ENCODE measurements at regions not wholly inside any gene's neighbourhood (a gene's known extent, or its start where the extent isn't known, plus 50 kb on each side); places are given as distances from the start of the nearest gene placed in this dataset.

- Histone ChIP-seq H3K36me3 (ENCODE audit: control insufficient read depth, insufficient read depth, low read length, severe bottlenecking) (no peaks in the 10 kb centered on the region), H3K9ac (ENCODE audit: low read length) (no peak overlapping the region), H3K9me3 (ENCODE audit: control insufficient read depth, low read length) (no peaks in the 10 kb centered on the region), H3K4me1 (ENCODE audit: control insufficient read depth, insufficient read depth, low read length) (no peaks in the 10 kb centered on the region), H3K4me3 (ENCODE audit: low read length) (no peak overlapping the region), H3K27me3 (replicated peaks; ENCODE audit: control insufficient read depth, insufficient read depth, low read length) (no peaks in the 10 kb centered on the region)
- no peak for DNase-seq (ENCODE audit: low read depth)
These were observed 754.5 kb upstream of the FAM98A start for GRCh38 chr2:34353509-34354113.

DNA sequence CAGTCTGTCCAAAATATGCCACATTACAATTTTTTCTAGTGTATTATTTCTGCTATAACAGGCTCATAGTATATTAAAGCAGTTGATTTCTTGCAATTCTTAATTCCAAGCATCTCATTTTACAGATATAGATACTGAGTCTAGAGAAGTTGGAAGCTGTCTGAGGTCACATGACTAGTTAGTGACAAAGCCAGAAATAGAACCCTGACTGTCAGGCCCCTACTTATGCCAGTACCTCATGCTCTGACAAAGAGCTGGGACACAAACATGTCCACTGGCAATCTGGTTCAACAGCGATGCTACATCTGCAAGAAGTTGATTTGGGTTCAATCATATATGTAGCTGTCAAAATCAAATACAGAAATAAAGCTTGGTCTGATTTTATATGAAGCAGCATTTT lies 750.4 kb upstream of the FAM98A start:
- H3K27me3 ChIP-seq (replicated peaks; ENCODE audit: control insufficient read depth, insufficient read depth, low read length): no peaks in the 10 kb centered on the region
- no peaks in the 10 kb centered on the region for H3K36me3 ChIP-seq (ENCODE audit: control insufficient read depth, insufficient read depth, low read length, severe bottlenecking)
- no peaks in the 10 kb centered on the region for H3K9me3 ChIP-seq (ENCODE audit: control insufficient read depth, low read length)
- H3K4me1 ChIP-seq (ENCODE audit: control insufficient read depth, insufficient read depth, low read length): no peaks in the 10 kb centered on the region
- no peak for DNase-seq (ENCODE audit: low read depth)
- H3K4me3 ChIP-seq (ENCODE audit: low read length): no peak overlapping the region
- H3K9ac ChIP-seq (ENCODE audit: low read length): no peak overlapping the region

DNA sequence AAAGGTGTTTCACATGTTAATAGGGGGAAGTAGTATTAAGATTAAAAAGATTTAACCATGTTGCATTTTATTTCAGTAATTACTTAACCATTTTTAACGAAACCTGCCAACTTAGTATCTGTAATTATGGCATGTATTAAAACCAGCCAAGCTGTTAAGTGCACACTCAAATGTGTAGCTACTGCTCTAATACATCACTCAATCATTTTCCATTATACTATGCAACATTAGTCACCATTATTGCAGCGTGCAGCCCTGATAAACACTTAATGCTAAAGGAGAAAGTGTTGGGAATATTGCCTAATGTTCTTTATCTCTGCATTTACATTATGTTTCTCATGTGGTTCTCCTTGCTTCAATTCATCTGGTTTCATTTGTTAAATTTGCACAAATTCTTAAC lies 745.9 kb upstream of the FAM98A start:
- Histone ChIP-seq H3K27me3 (replicated peaks; ENCODE audit: control insufficient read depth, insufficient read depth, low read length) (no peaks in the 10 kb centered on the region), H3K4me3 (ENCODE audit: low read length) (no peak overlapping the region), H3K4me1 (ENCODE audit: control insufficient read depth, insufficient read depth, low read length) (no peaks in the 10 kb centered on the region), H3K9me3 (ENCODE audit: control insufficient read depth, low read length) (peaks cover 3% of the 10 kb centered on the region), H3K36me3 (ENCODE audit: control insufficient read depth, insufficient read depth, low read length, severe bottlenecking) (no peaks in the 10 kb centered on the region), H3K9ac (ENCODE audit: low read length) (no peak overlapping the region)
- DNase-seq (ENCODE audit: low read depth): no peak

GRCh38 chr2:34340307-34340706 lies 741.2 kb upstream of the FAM98A start:
- DNase-seq (ENCODE audit: low read depth): no peak
- H3K36me3 ChIP-seq (ENCODE audit: control insufficient read depth, insufficient read depth, low read length, severe bottlenecking): no peaks in the 10 kb centered on the region
- H3K4me1 ChIP-seq (ENCODE audit: control insufficient read depth, insufficient read depth, low read length): no peaks in the 10 kb centered on the region
- H3K9ac ChIP-seq (ENCODE audit: low read length): no peak overlapping the region
- H3K27me3 ChIP-seq (replicated peaks; ENCODE audit: control insufficient read depth, insufficient read depth, low read length): no peaks in the 10 kb centered on the region
- no peak overlapping the region for H3K4me3 ChIP-seq (ENCODE audit: low read length)
- peaks cover 3% of the 10 kb centered on the region for H3K9me3 ChIP-seq (ENCODE audit: control insufficient read depth, low read length)

- no peaks in the 10 kb centered on the region for H3K36me3 ChIP-seq (ENCODE audit: control insufficient read depth, insufficient read depth, low read length, severe bottlenecking)
- H3K27me3 ChIP-seq (replicated peaks; ENCODE audit: control insufficient read depth, insufficient read depth, low read length): no peaks in the 10 kb centered on the region
- no peaks in the 10 kb centered on the region for H3K4me1 ChIP-seq (ENCODE audit: control insufficient read depth, insufficient read depth, low read length)
- no peak overlapping the region for H3K4me3 ChIP-seq (ENCODE audit: low read length)
- no peak overlapping the region for H3K9ac ChIP-seq (ENCODE audit: low read length)
- DNase-seq (ENCODE audit: low read depth): no peak
- H3K9me3 ChIP-seq (ENCODE audit: control insufficient read depth, low read length): peaks cover 3% of the 10 kb centered on the region
These were observed 738.6 kb upstream of the FAM98A start for GRCh38 chr2:34337735-34338134.

- Histone ChIP-seq H3K27me3 (replicated peaks; ENCODE audit: control insufficient read depth, insufficient read depth, low read length) (no peaks in the 10 kb centered on the region), H3K9me3 (ENCODE audit: control insufficient read depth, low read length) (no peaks in the 10 kb centered on the region), H3K36me3 (ENCODE audit: control insufficient read depth, insufficient read depth, low read length, severe bottlenecking) (no peaks in the 10 kb centered on the region), H3K9ac (ENCODE audit: low read length) (no peak overlapping the region), H3K4me3 (ENCODE audit: low read length) (no peak overlapping the region), H3K4me1 (ENCODE audit: control insufficient read depth, insufficient read depth, low read length) (no peaks in the 10 kb centered on the region)
- DNase-seq (ENCODE audit: low read depth): no peak
These were observed 733.7 kb upstream of the FAM98A start for GRCh38 chr2:34332813-34333212.

- DNase-seq (ENCODE audit: low read depth): no peak
- H3K36me3 ChIP-seq (ENCODE audit: control insufficient read depth, insufficient read depth, low read length, severe bottlenecking): no peaks in the 10 kb centered on the region
- no peak overlapping the region for H3K9ac ChIP-seq (ENCODE audit: low read length)
- H3K4me3 ChIP-seq (ENCODE audit: low read length): no peak overlapping the region
- no peaks in the 10 kb centered on the region for H3K9me3 ChIP-seq (ENCODE audit: control insufficient read depth, low read length)
- no peaks in the 10 kb centered on the region for H3K27me3 ChIP-seq (replicated peaks; ENCODE audit: control insufficient read depth, insufficient read depth, low read length)
- H3K4me1 ChIP-seq (ENCODE audit: control insufficient read depth, insufficient read depth, low read length): no peaks in the 10 kb centered on the region
These were observed 721.0 kb upstream of the FAM98A start for GRCh38 chr2:34320056-34320455.

- Histone ChIP-seq H3K27me3 (replicated peaks; ENCODE audit: control insufficient read depth, insufficient read depth, low read length) (no peaks in the 10 kb centered on the region), H3K9me3 (ENCODE audit: control insufficient read depth, low read length) (no peaks in the 10 kb centered on the region), H3K36me3 (ENCODE audit: control insufficient read depth, insufficient read depth, low read length, severe bottlenecking) (no peaks in the 10 kb centered on the region), H3K9ac (ENCODE audit: low read length) (no peak overlapping the region), H3K4me1 (ENCODE audit: control insufficient read depth, insufficient read depth, low read length) (no peaks in the 10 kb centered on the region), H3K4me3 (ENCODE audit: low read length) (no peak overlapping the region)
- no peak for DNase-seq (ENCODE audit: low read depth)
These were observed 718.7 kb upstream of the FAM98A start for GRCh38 chr2:34317797-34318196.

GRCh38 chr2:34316788-34317187 lies 717.7 kb upstream of the FAM98A start:
- Histone ChIP-seq H3K4me3 (ENCODE audit: low read length) (no peak overlapping the region), H3K4me1 (ENCODE audit: control insufficient read depth, insufficient read depth, low read length) (no peaks in the 10 kb centered on the region), H3K9ac (ENCODE audit: low read length) (no peak overlapping the region), H3K27me3 (replicated peaks; ENCODE audit: control insufficient read depth, insufficient read depth, low read length) (no peaks in the 10 kb centered on the region), H3K9me3 (ENCODE audit: control insufficient read depth, low read length) (no peaks in the 10 kb centered on the region), H3K36me3 (ENCODE audit: control insufficient read depth, insufficient read depth, low read length, severe bottlenecking) (no peaks in the 10 kb centered on the region)
- no peak for DNase-seq (ENCODE audit: low read depth)

GRCh38 chr2:34311816-34312215 lies 712.7 kb upstream of the FAM98A start:
- Histone ChIP-seq H3K9ac (ENCODE audit: low read length) (no peak overlapping the region), H3K9me3 (ENCODE audit: control insufficient read depth, low read length) (no peaks in the 10 kb centered on the region), H3K4me3 (ENCODE audit: low read length) (no peak overlapping the region)

DNA sequence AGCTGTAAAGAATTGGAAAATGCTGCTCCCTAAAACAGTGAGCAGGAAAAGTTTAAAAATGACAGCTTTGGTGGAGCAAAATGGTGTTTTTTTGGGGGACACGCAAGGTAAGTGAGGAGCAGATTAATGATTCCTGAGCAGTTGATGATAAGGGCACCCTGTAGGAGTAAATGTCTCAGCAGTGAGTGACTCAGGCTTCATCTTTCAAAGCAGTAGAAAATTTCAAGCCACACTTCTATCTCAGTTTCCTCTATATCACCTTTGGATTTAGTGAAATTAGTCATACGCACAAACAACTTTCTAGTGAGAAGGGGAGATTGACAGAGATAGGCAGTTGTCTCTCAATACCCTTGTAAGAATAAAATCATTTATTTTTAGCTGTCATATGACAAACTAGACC lies 709.0 kb upstream of the FAM98A start:
- Histone ChIP-seq H3K9me3 (ENCODE audit: control insufficient read depth, low read length) (no peaks in the 10 kb centered on the region), H3K27me3 (replicated peaks; ENCODE audit: control insufficient read depth, insufficient read depth, low read length) (no peaks in the 10 kb centered on the region), H3K4me3 (ENCODE audit: low read length) (no peak overlapping the region), H3K36me3 (ENCODE audit: control insufficient read depth, insufficient read depth, low read length, severe bottlenecking) (no peaks in the 10 kb centered on the region), H3K9ac (ENCODE audit: low read length) (no peak overlapping the region), H3K4me1 (ENCODE audit: control insufficient read depth, insufficient read depth, low read length) (no peaks in the 10 kb centered on the region)
- no peak for DNase-seq (ENCODE audit: low read depth)

More at GRCh38 chr2:34311816-34312215, 712.7 kb upstream of the FAM98A start:
- no peaks in the 10 kb centered on the region for H3K27me3 ChIP-seq (replicated peaks; ENCODE audit: control insufficient read depth, insufficient read depth, low read length)
- DNase-seq (ENCODE audit: low read depth): no peak
- no peaks in the 10 kb centered on the region for H3K4me1 ChIP-seq (ENCODE audit: control insufficient read depth, insufficient read depth, low read length)
- no peaks in the 10 kb centered on the region for H3K36me3 ChIP-seq (ENCODE audit: control insufficient read depth, insufficient read depth, low read length, severe bottlenecking)

DNA sequence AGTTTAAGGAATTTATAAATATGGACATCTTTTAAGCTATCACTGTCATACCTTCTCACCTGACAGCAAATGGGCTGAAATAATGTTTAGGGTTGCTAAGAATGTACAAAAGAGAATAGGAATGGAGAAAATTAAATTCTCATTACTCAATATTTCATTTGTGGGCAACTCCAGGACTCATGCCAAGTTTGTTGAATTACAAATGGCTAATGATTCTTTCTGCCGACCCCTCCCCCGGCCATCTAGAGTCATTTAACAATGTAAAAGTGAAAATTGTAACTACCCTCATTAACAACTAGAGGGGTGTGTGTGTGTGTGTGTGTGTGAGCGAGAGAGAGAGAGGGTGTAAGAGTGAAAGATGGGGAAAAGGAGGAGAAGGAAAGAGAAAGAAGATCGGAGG lies 708.5 kb upstream of the FAM98A start:
- H3K27me3 ChIP-seq (replicated peaks; ENCODE audit: control insufficient read depth, insufficient read depth, low read length): no peaks in the 10 kb centered on the region
- H3K4me1 ChIP-seq (ENCODE audit: control insufficient read depth, insufficient read depth, low read length): no peaks in the 10 kb centered on the region
- H3K9me3 ChIP-seq (ENCODE audit: control insufficient read depth, low read length): no peaks in the 10 kb centered on the region
- no peak overlapping the region for H3K4me3 ChIP-seq (ENCODE audit: low read length)
- H3K36me3 ChIP-seq (ENCODE audit: control insufficient read depth, insufficient read depth, low read length, severe bottlenecking): no peaks in the 10 kb centered on the region
- H3K9ac ChIP-seq (ENCODE audit: low read length): no peak overlapping the region
- DNase-seq (ENCODE audit: low read depth): no peak
